ENCODE measurements at regions not wholly inside any gene's neighbourhood (a gene's known extent, or its start where the extent isn't known, plus 50 kb on each side); places are given as distances from the start of the nearest gene placed in this dataset.

DNA sequence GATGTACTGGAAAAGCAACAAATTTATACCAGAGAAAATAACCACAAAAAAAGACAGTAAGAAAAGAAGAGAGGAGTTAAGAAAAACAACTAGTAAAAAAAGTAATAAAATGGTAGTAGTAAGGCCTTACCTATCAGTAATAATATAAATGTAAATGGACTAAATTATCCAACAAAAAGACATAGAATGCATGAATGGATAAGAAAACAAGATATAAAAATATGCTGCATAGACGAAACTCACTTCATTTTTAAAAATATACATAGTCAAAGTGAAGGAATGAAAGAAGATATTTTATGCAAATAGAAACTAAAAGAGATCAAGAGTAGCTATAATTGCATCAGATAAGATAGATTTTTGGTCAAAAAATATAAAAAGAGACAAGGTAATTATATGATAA lies 739.1 kb downstream of the DNAJB9 start:
- no peak for DNase-seq (ENCODE audit: low spot score in 2 of 2)
- Histone ChIP-seq H3K9me3 (no peaks in the 10 kb centered on the region), H3K4me3 (no peak overlapping the region), H3K36me3 (replicated peaks) (no peaks in the 10 kb centered on the region), H3K27me3 (ENCODE audit: low read depth) (no peaks in the 10 kb centered on the region), H3K4me1 (no peaks in the 10 kb centered on the region)
- in situ Hi-C loops (cut with MboI; ENCODE audit: low sequenced_read_pairs), result no loop called here

DNA sequence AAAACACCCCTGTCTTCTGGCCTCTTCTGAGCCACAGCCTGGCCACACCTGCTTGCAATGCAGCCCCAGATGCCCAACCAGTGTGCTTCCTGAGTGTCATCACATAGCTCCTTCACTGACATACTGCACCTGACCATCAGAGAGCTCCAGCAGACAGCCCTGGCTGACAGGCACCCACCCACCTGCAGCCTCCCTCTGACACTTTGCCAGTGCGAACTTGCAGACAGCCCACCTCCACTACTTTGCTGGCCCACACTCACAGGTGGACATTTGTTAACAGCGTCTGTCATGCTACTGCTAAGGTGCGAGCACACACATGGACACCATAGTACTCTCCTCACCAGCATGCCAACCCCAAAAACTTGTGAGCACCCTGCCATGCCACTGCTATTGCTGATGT lies 740.1 kb downstream of the DNAJB9 start:
- no peak overlapping the region for H3K4me3 ChIP-seq
- H3K36me3 ChIP-seq (replicated peaks), result no peaks in the 10 kb centered on the region
- no peaks in the 10 kb centered on the region for H3K9me3 ChIP-seq
- in situ Hi-C loops (cut with MboI; ENCODE audit: low sequenced_read_pairs), result no loop called here
- no peaks in the 10 kb centered on the region for H3K4me1 ChIP-seq
- no peak for DNase-seq (ENCODE audit: low spot score in 2 of 2)
- H3K27me3 ChIP-seq (ENCODE audit: low read depth), result no peaks in the 10 kb centered on the region

DNA sequence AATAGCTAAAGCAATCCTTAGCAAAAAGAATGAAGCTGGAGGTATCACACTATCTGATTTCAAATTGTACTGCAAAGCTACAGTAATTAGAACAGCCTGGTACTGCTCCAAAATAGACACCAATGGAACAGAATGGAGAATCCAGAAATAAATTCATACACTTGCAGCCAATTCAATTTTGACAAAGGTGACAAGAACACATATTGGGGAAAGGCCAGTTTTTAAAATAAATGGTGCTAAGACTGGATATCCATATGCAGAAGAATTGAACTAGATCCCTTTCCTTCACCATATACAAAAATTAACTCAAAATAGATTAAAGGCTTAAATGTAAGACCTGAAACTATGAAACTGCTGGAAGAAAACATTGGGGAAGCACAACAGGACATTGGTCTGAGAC lies 748.5 kb downstream of the DNAJB9 start:
- Histone ChIP-seq H3K36me3 (replicated peaks) (no peaks in the 10 kb centered on the region), H3K9me3 (no peaks in the 10 kb centered on the region), H3K4me3 (no peak overlapping the region), H3K4me1 (no peaks in the 10 kb centered on the region), H3K27me3 (ENCODE audit: low read depth) (no peaks in the 10 kb centered on the region)
- no peak for DNase-seq (ENCODE audit: low spot score in 2 of 2)
- in situ Hi-C loops (cut with MboI; ENCODE audit: low sequenced_read_pairs), result no loop called here

DNA sequence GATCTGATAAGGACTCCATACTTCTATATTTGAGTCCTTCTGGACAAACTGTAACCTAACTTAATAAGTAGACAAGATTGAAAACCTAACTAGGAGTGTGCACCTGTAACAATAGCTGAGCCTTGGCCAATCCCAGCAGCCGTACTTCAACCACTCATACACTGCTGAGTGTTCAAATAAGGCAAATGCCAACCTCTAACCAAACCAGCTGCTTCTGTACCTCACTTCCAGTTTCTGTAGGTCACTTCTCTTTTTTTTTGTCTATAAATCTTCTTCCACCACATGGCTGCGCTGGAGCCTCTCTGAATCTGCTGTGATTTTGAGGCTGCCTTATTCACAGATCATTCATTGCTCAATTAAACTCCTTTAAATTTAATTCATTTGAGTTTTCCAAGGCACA lies 753.2 kb downstream of the DNAJB9 start:
- Histone ChIP-seq H3K9me3 (no peaks in the 10 kb centered on the region), H3K4me1 (peaks cover 4% of the 10 kb centered on the region), H3K36me3 (replicated peaks) (no peaks in the 10 kb centered on the region), H3K27me3 (ENCODE audit: low read depth) (no peaks in the 10 kb centered on the region), H3K4me3 (no peak overlapping the region)
- no peak for DNase-seq (ENCODE audit: low spot score in 2 of 2)
- in situ Hi-C loops (cut with MboI; ENCODE audit: low sequenced_read_pairs), result no loop called here

DNA sequence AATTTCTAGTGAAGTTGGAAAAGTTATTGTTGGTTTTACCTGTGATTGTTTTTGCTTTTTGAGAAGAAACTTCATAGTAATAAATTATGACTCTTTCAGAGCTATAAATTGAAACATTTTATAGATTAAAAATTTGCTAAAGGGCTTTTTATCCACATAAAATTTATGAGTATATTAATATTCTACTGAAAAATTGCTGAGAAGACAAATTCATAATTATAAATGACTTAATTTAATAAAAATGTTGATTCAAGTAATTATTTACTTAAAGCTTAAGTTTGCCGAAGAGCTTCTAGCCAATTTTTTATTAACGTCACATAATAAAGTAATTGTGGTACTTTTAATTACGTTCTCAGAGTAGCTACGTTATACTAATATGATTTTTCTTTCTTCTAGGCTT lies 761.7 kb downstream of the DNAJB9 start:
- no peak overlapping the region for H3K4me3 ChIP-seq
- no peaks in the 10 kb centered on the region for H3K36me3 ChIP-seq (replicated peaks)
- H3K9me3 ChIP-seq, result no peaks in the 10 kb centered on the region
- no peaks in the 10 kb centered on the region for H3K27me3 ChIP-seq (ENCODE audit: low read depth)
- H3K4me1 ChIP-seq, result no peaks in the 10 kb centered on the region
- in situ Hi-C loops (cut with MboI; ENCODE audit: low sequenced_read_pairs), result no loop called here
- no peak for DNase-seq (ENCODE audit: low spot score in 2 of 2)

DNA sequence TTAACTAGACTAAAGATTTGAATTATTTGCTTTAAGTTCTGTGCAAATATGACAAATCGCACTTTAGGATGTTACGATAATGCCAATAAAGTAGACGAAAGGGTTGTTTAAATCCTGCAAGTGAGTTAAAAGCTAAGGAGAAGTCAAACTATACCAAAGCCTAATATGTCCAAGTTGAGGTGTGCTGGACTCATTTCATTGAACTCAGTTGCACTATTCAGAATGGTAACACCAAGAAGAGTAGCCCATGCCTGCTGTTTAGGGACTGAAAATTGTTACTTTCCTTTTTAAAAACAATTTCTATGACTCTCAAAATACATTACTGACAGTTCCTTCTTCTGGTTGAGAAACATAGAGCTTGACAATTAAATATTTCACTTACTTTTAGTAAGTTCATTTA lies 766.3 kb downstream of the DNAJB9 start:
- no peaks in the 10 kb centered on the region for H3K27me3 ChIP-seq (ENCODE audit: low read depth)
- H3K9me3 ChIP-seq, result no peaks in the 10 kb centered on the region
- no peaks in the 10 kb centered on the region for H3K36me3 ChIP-seq (replicated peaks)
- in situ Hi-C loops (cut with MboI; ENCODE audit: low sequenced_read_pairs), result no loop called here
- DNase-seq (ENCODE audit: low spot score in 2 of 2), result no peak
- H3K4me3 ChIP-seq, result no peak overlapping the region
- H3K4me1 ChIP-seq, result no peaks in the 10 kb centered on the region

DNA sequence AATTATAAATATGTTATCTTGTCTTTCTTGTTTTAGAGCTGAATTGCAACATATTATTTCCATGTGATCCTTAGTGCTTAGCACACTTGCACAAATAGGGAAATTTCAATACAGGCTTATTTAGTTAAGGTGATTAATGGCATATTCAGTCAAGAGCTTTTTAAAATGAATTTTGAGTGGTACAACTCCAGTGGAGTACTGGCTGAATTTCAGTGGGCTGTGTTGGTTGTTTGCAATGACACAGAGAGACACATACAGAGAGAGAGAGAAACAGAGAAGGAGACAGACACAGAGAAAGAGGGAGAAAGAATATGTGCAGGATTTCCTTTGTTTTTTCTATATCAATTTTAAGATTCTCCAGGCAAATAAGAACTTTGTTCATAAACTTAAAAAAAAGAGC lies 766.9 kb downstream of the DNAJB9 start:
- no peak for DNase-seq (ENCODE audit: low spot score in 2 of 2)
- Histone ChIP-seq H3K4me1 (no peaks in the 10 kb centered on the region), H3K9me3 (no peaks in the 10 kb centered on the region), H3K4me3 (no peak overlapping the region), H3K27me3 (ENCODE audit: low read depth) (no peaks in the 10 kb centered on the region), H3K36me3 (replicated peaks) (no peaks in the 10 kb centered on the region)
- in situ Hi-C loops (cut with MboI; ENCODE audit: low sequenced_read_pairs), result no loop called here

DNA sequence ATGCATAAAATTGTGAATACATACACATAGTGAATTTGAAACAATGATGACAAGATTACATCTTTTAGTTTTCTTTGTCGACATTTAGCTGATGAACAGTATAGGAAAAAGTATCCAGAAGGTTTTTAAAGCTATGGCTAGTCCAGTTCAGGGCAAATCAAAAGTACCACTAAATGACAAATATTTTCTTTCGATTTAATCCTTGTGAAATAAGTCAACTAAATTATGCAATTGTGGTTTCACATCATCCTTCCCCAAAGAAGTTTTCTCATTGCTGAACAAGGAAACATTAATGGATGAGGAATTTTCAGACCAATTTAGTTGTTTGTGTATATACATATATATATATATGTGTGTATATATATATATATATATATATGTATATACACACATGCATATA lies 774.0 kb downstream of the DNAJB9 start:
- no peak for DNase-seq (ENCODE audit: low spot score in 2 of 2)
- H3K4me3 ChIP-seq, result no peak overlapping the region
- in situ Hi-C loops (cut with MboI; ENCODE audit: low sequenced_read_pairs), result no loop called here

DNA sequence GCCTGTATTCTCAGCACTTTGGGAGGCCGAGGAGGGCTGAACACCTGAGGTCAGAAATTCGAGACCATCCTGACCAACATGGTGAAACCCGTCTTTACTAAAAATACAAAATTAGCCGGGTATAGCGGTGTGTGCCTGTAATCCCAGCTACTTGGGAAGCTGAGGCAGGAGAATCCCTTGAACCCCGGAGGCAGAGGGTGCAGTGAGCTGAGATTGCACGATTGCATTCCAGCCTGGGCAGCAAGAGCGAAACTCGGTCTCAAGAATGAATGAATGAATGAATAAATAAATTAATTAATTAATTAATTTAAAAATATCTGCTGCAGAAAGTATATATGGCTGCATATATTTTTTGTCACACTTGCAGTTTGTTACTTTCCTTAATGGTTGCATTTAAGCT lies 781.8 kb downstream of the DNAJB9 start:
- in situ Hi-C loops (cut with MboI; ENCODE audit: low sequenced_read_pairs), result no loop called here
- Histone ChIP-seq H3K27me3 (ENCODE audit: low read depth) (no peaks in the 10 kb centered on the region), H3K36me3 (replicated peaks) (no peaks in the 10 kb centered on the region)

More for the DNA sequence above, 774.0 kb downstream of the DNAJB9 start:
- no peaks in the 10 kb centered on the region for H3K36me3 ChIP-seq (replicated peaks)
- no peaks in the 10 kb centered on the region for H3K27me3 ChIP-seq (ENCODE audit: low read depth)
- H3K4me1 ChIP-seq, result no peaks in the 10 kb centered on the region
- no peaks in the 10 kb centered on the region for H3K9me3 ChIP-seq

DNA sequence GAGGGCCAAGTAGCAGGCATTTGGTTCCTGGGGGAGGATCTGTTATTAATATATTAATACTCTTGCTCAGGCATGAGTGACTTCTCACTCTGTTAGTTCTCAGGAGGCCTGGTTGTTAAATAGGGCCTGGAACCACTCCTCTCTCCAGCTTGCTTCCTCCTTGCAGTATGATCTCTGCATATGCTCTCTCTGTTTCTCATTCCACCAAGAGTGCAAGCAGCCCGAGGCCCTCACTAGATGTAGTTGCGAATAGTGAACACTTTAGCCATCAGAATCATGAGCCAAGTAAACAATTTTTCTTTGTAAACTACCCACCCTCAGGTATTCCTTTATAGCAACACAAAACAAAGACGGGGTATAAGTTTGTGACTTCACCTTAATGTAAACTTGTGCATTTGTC lies 784.3 kb downstream of the DNAJB9 start:
- H3K27me3 ChIP-seq (ENCODE audit: low read depth), result no peaks in the 10 kb centered on the region
- no peaks in the 10 kb centered on the region for H3K9me3 ChIP-seq
- no peak for DNase-seq (ENCODE audit: low spot score in 2 of 2)
- no peak overlapping the region for H3K4me3 ChIP-seq
- H3K36me3 ChIP-seq (replicated peaks), result no peaks in the 10 kb centered on the region
- in situ Hi-C loops (cut with MboI; ENCODE audit: low sequenced_read_pairs), result no loop called here
- H3K4me1 ChIP-seq, result no peaks in the 10 kb centered on the region

More for the DNA sequence above, 781.8 kb downstream of the DNAJB9 start:
- H3K4me1 ChIP-seq, result no peaks in the 10 kb centered on the region
- no peaks in the 10 kb centered on the region for H3K9me3 ChIP-seq
- H3K4me3 ChIP-seq, result no peak overlapping the region
- no peak for DNase-seq (ENCODE audit: low spot score in 2 of 2)

DNA sequence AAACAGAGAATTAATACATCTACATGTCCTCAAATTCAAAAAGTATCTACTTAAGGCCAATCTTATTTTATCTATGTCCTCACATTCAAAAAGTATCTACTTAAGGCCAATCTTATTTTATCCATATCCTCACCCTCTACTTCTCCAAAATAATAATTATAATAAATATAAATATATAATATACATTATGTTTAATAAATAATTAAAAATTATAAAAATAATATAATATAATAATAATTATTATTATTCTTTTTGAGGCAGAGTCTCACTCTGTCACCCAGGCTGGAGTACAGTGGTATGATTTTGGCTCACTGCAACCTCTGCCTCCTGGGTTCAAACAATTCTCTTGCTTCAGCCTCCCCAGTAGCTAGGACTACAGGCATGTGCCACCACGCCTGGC lies 784.9 kb downstream of the DNAJB9 start:
- Histone ChIP-seq H3K4me1 (no peaks in the 10 kb centered on the region), H3K27me3 (ENCODE audit: low read depth) (no peaks in the 10 kb centered on the region), H3K4me3 (no peak overlapping the region), H3K9me3 (no peaks in the 10 kb centered on the region), H3K36me3 (replicated peaks) (no peaks in the 10 kb centered on the region)
- DNase-seq (ENCODE audit: low spot score in 2 of 2), result no peak
- in situ Hi-C loops (cut with MboI; ENCODE audit: low sequenced_read_pairs), result no loop called here

DNA sequence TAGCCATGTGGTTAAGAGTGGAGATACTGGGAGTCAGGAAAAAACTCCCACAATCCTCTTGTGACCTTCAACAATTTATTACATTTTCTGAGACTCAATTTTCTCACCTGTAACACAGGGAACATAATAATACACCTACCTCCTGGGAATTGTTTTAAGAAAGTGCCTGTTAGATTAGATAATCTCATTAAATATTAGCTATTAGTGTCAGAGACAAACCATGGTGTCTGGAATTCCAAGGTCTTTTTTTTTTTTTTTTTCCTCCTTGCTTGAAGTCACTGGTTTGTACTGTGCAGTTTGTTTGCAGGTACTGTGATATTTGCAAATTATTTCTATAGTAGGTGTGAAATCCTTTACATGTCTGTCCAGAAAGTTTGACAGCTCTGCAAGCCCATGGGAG lies 806.1 kb downstream of the DNAJB9 start:
- in situ Hi-C loops (cut with MboI; ENCODE audit: low sequenced_read_pairs), result no loop called here
- Histone ChIP-seq H3K4me1 (no peaks in the 10 kb centered on the region), H3K27me3 (ENCODE audit: low read depth) (no peaks in the 10 kb centered on the region), H3K4me3 (no peak overlapping the region), H3K9me3 (no peaks in the 10 kb centered on the region), H3K36me3 (replicated peaks) (no peaks in the 10 kb centered on the region)
- DNase-seq (ENCODE audit: low spot score in 2 of 2), result no peak

DNA sequence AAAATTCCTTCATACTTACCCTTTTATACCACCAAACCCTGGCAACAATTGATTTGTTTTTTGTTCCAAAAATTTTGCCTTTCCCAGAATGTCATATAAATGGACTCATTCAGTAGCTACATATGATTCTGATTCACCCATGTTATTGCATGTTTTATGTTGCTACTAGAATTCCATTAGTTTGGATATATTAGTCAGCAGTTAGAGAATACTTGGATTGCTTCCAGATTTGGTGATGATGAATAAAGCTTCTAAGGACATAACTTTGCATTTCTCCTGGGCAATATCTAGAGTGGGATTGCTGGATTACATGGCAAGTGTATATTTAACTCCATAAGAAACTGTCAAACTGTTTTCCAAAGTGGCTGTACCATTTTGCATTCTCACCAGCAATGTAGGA lies 806.9 kb downstream of the DNAJB9 start:
- H3K4me1 ChIP-seq, result no peaks in the 10 kb centered on the region
- H3K36me3 ChIP-seq (replicated peaks), result no peaks in the 10 kb centered on the region
- in situ Hi-C loops (cut with MboI; ENCODE audit: low sequenced_read_pairs), result no loop called here
- H3K4me3 ChIP-seq, result no peak overlapping the region
- no peak for DNase-seq (ENCODE audit: low spot score in 2 of 2)
- no peaks in the 10 kb centered on the region for H3K9me3 ChIP-seq
- H3K27me3 ChIP-seq (ENCODE audit: low read depth), result no peaks in the 10 kb centered on the region

DNA sequence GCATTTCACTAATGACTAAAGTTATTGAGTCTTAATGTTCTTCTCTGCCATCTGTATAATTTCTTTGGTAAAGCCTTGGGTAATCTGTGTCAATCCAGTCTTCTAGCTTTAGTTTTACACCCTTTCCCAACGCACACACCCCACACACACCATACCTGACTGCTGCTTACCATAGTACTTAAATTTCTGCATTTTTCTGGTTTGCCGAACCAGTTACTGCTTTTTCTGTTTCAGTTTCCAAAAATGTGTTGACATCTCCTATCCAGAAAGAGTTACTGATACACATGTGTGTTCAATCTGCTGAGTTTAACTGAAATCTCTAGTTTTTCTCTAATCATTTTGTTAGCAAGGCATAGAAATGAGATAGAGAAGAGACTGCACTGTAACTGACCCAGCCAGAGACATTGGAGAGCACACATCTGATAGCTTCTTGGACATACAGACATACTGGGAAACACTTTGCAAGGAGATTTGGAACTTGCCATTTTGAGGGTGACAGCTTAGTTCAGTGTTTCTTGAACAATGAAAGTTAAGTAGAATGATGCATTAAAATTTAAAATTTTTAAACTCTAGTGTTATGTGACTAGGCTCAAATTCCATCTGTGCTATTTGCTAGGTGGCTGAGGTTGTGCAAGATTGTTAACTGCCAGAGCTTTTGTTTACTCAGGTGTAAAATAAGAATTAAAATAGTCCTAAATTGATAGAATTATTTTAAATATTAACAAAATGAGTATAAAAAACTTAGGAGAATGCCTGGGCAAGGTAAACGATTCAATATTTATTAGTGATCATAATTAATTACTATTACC lies 807.6 kb downstream of the DNAJB9 start:
- Histone ChIP-seq H3K36me3 (replicated peaks) (no peaks in the 10 kb centered on the region), H3K9me3 (no peaks in the 10 kb centered on the region), H3K4me1 (no peaks in the 10 kb centered on the region), H3K27me3 (ENCODE audit: low read depth) (no peaks in the 10 kb centered on the region), H3K4me3 (no peak overlapping the region)
- no peak for DNase-seq (ENCODE audit: low spot score in 2 of 2)
- in situ Hi-C loops (cut with MboI; ENCODE audit: low sequenced_read_pairs), result no loop called here

DNA sequence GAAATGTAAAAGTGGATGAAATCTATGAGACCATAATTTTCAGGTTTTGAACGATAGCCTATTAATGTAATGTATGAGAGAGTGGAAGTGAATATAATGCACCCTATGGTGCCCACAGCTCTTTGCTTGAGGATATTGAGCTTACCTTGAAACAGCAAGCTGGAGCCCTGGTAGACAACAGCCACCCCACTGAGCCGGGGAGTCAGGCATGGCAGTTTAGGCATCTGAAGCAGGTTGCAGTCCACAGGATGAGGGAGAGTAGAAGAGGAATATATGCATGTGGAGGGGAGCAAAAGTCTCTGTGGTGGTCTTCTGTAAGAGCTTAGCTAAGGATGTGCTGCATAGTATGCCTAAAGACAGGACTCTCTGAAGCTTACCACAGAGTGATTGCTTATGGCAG lies 817.3 kb downstream of the DNAJB9 start:
- H3K36me3 ChIP-seq (replicated peaks), result no peaks in the 10 kb centered on the region
- no peak for DNase-seq (ENCODE audit: low spot score in 2 of 2)
- in situ Hi-C loops (cut with MboI; ENCODE audit: low sequenced_read_pairs), result no loop called here

More for the DNA sequence above, 817.3 kb downstream of the DNAJB9 start:
- H3K4me3 ChIP-seq, result no peak overlapping the region
- H3K4me1 ChIP-seq, result no peaks in the 10 kb centered on the region
- H3K9me3 ChIP-seq, result no peaks in the 10 kb centered on the region
- no peaks in the 10 kb centered on the region for H3K27me3 ChIP-seq (ENCODE audit: low read depth)
